Natural killer cell (primary cell): ENCODE measurements at regions not wholly inside any gene's neighbourhood (a gene's known extent, or its start where the extent isn't known, plus 50 kb on each side); places are given as distances from the start of the nearest gene placed in this dataset.

Experiments
- ATAC-seq, 3 donors: fragments of 150-1000 bp in 2 of 3; fragments of 200-7000 bp in 1 of 3; cut with Tn5 transposase; 1 replicate in 1 of 3; 2 replicates in 2 of 3; pipeline ENCODE4 v1.10.0; 2021; ENCODE audit warnings: mild to moderate bottlenecking in 2 of 3, moderate library complexity in 2 of 3
- DNase-seq, 2 donors: peaks; one replicate each; pipeline versions ENCODE4 v3.0.0 to v3.0.0-alpha.2; 2013 to 2021; ENCODE audit warnings: mixed read lengths in 1 of 2
- H3K27ac ChIP-seq: one replicate; pipeline ENCODE4 v1.5.1; 2013; ENCODE audit warnings: mild to moderate bottlenecking, low read length
- H3K27me3 ChIP-seq: one replicate; pipeline ENCODE4 v1.6.1; 2013; ENCODE audit warnings: low read length; ENCODE audit not compliant: control insufficient read depth, insufficient read depth
- H3K36me3 ChIP-seq: one replicate; pipeline ENCODE4 v1.6.1; 2013; ENCODE audit warnings: low read length; ENCODE audit not compliant: control insufficient read depth, insufficient read depth
- H3K4me1 ChIP-seq: one replicate; pipeline ENCODE4 v1.6.1; 2013; ENCODE audit warnings: low read length; ENCODE audit not compliant: control insufficient read depth, insufficient read depth
- H3K4me3 ChIP-seq: one replicate; pipeline ENCODE4 v1.5.1; 2013; ENCODE audit warnings: low read length
- H3K9me3 ChIP-seq: one replicate; pipeline ENCODE4 v1.6.1; 2013; ENCODE audit warnings: low read length; ENCODE audit not compliant: control insufficient read depth, insufficient read depth
- H3K27ac Mint-ChIP-seq, 2 donors: one replicate each; pipeline ENCODE4 v1.8.0; 2022; ENCODE audit warnings: mild to moderate bottlenecking in 2 of 2, mixed read lengths in 2 of 2, moderate library complexity in 1 of 2
- H3K27me3 Mint-ChIP-seq, 2 donors: one replicate each; pipeline ENCODE4 v1.8.0; 2022; ENCODE audit warnings: low read depth in 2 of 2, mixed read lengths in 2 of 2
- H3K36me3 Mint-ChIP-seq: one replicate; pipeline ENCODE4 v1.8.0; 2022; ENCODE audit warnings: mixed read lengths
- H3K4me1 Mint-ChIP-seq, 2 donors: one replicate each; pipeline ENCODE4 v1.8.0; 2022; ENCODE audit warnings: mixed read lengths in 2 of 2
- H3K4me3 Mint-ChIP-seq: one replicate; pipeline ENCODE4 v1.8.0; 2022; ENCODE audit warnings: mild to moderate bottlenecking, moderate library complexity, mixed read lengths
- H3K9me3 Mint-ChIP-seq, 2 donors: one replicate each; pipeline ENCODE4 v1.8.0; 2022; ENCODE audit warnings: mixed read lengths in 2 of 2
- CTCF ChIP-seq: fragments of 200-600 bp; IDR thresholded peaks from one replicate; pipeline ENCODE4 v1.8.0; 2022; ENCODE audit warnings: antibody characterized with exemption
- WGBS: methylation state at CpG from one replicate; pipeline ENCODE4 v1.1.7; 2013; ENCODE audit warnings: missing lambda C conversion rate; ENCODE audit not compliant: insufficient coverage; 5-methylcytosine and 5-hydroxymethylcytosine counted together
- intact Hi-C: fragments of 100-400 bp; cut with micrococcal nuclease; formaldehyde crosslinking; loops from one replicate; pipeline ENCODE4 v1.14.2; 2022

- peak; percentile 64 to 90 for DNase-seq
- Mint-ChIP-seq H3K4me3 (no peak overlapping the region), H3K4me1 (no peaks in the 10 kb centered on the region), H3K9me3 (no peaks in the 10 kb centered on the region), H3K27me3 (peaks cover 26 to 69% of the 10 kb centered on the region in 2 donors), H3K36me3 (no peaks in the 10 kb centered on the region), H3K27ac (no peak overlapping the region)
- Histone ChIP-seq H3K27ac (no peak overlapping the region), H3K4me1 (no peaks in the 10 kb centered on the region), H3K27me3 (peaks cover 20% of the 10 kb centered on the region), H3K36me3 (no peaks in the 10 kb centered on the region), H3K9me3 (no peaks in the 10 kb centered on the region), H3K4me3 (no peak overlapping the region)
- peak; percentile 94 to 100 (median 100) for ATAC-seq
- 14% methylated on average over 11 of the region's 13 CpGs for WGBS
- TF ChIP-seq CTCF: peak; percentile 93
- intact Hi-C loops: loop anchor here (1.0 kb wide), 2 partner anchors 899 to 910 kb away; no protein-coding TSS in a partner anchor
These were observed 368.4 kb upstream of the CCNH start for GRCh38 chr5:87780831-87781760.

DNA sequence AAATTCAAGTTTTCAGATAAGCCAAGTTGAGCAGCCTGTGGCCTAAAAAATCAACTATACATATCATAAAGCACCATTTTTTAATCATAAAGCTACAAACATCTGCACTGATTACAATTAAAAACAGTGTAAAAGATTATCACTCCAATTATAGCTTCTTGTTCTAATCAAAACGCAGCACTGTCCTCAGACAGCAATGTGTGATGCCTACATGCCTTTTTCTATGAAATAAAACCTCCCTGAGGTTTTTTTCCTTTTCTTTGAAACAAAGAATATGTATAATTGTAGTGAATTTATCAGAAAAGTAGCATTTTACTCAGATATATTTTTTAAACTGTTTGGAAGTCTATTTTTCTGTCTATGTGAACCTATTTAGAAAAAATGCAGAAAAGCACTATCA lies 366.1 kb upstream of the CCNH start:
- intact Hi-C loops: no loop called here
- H3K4me1 Mint-ChIP-seq: no peaks in the 10 kb centered on the region
- Histone ChIP-seq H3K27me3 (peaks cover 22% of the 10 kb centered on the region), H3K4me1 (no peaks in the 10 kb centered on the region), H3K4me3 (no peak overlapping the region), H3K27ac (no peak overlapping the region), H3K36me3 (no peaks in the 10 kb centered on the region), H3K9me3 (no peaks in the 10 kb centered on the region)
- DNase-seq (no peak), ATAC-seq (no peak)
- H3K36me3 Mint-ChIP-seq: no peaks in the 10 kb centered on the region
- H3K4me3 Mint-ChIP-seq: no peak overlapping the region
- no peaks in the 10 kb centered on the region for H3K9me3 Mint-ChIP-seq
- no peak for TF ChIP-seq CTCF
- H3K27me3 Mint-ChIP-seq: peaks cover 23 to 59% of the 10 kb centered on the region in 2 donors
- no peak overlapping the region for H3K27ac Mint-ChIP-seq
- WGBS: no CpG with 5 or more reads among the region's 1 CpG

GRCh38 chr5:87777877-87778276 lies 365.1 kb upstream of the CCNH start:
- ATAC-seq (no peak), DNase-seq (no peak)
- H3K36me3 ChIP-seq: no peaks in the 10 kb centered on the region
- intact Hi-C loops: no loop called here
- no peak overlapping the region for H3K27ac ChIP-seq
- Mint-ChIP-seq H3K4me1 (no peaks in the 10 kb centered on the region), H3K27ac (no peak overlapping the region), H3K4me3 (no peak overlapping the region), H3K36me3 (no peaks in the 10 kb centered on the region), H3K9me3 (no peaks in the 10 kb centered on the region), H3K27me3 (peaks cover 23 to 60% of the 10 kb centered on the region in 2 donors)
- no peak overlapping the region for H3K4me3 ChIP-seq
- WGBS: no CpG with 5 or more reads among the region's 1 CpG
- no peak for TF ChIP-seq CTCF
- H3K27me3 ChIP-seq: peaks cover 20% of the 10 kb centered on the region
- no peaks in the 10 kb centered on the region for H3K9me3 ChIP-seq
- no peaks in the 10 kb centered on the region for H3K4me1 ChIP-seq
